ENCODE measurements at regions not wholly inside any gene's neighbourhood (a gene's known extent, or its start where the extent isn't known, plus 50 kb on each side); places are given as distances from the start of the nearest gene placed in this dataset.

- TF ChIP-seq CTCF (conservative IDR thresholded peaks at IDR 0.05; ENCODE audit: low read depth, low read length) (no peak), NFE2L2 (IDR thresholded peaks at IDR 0.05; ENCODE audit: low read depth, low read length) (no peak), FOS (IDR thresholded peaks at IDR 0.05; ENCODE audit: low read depth, low read length) (no peak), SMC3 (IDR thresholded peaks at IDR 0.05; ENCODE audit: low read depth, low read length) (no peak), RAD21 (IDR thresholded peaks at IDR 0.05; ENCODE audit: low read length) (no peak), BHLHE40 (IDR thresholded peaks at IDR 0.05; ENCODE audit: low read depth, low read length) (no peak), POLR2A (IDR thresholded peaks at IDR 0.05; ENCODE audit: low read depth, low read length) (no peak), ELK1 (IDR thresholded peaks at IDR 0.05; ENCODE audit: borderline replicate concordance, low read depth, low read length) (no peak), USF2 (IDR thresholded peaks at IDR 0.05; ENCODE audit: low read depth, low read length) (no peak), MAFK (IDR thresholded peaks at IDR 0.05; ENCODE audit: low read depth, low read length) (no peak), RCOR1 (IDR thresholded peaks at IDR 0.05; ENCODE audit: insufficient replicate concordance, low read length) (no peak), MXI1 (IDR thresholded peaks at IDR 0.05; ENCODE audit: borderline replicate concordance, low read depth, low read length) (no peak)
Observed at GRCh38 chr7:135257-135653, 57.1 kb upstream of the FAM20C start.

Measured in IMR-90 (cell line).